Keratinocyte (primary cell): ENCODE measurements at regions not wholly inside any gene's neighbourhood (a gene's known extent, or its start where the extent isn't known, plus 50 kb on each side); places are given as distances from the start of the nearest gene placed in this dataset.

Source experiments
- CTCF ChIP-seq, 3 experiments: IDR thresholded peaks in 1 of 3; conservative IDR thresholded peaks in 1 of 3; optimal IDR thresholded peaks in 1 of 3; 2 replicates in 2 of 3; 3 replicates in 1 of 3; pipeline versions ENCODE3 to v1.5.1; 2011; ENCODE audit warnings: low read length in 3 of 3, mild to moderate bottlenecking in 3 of 3, moderate library complexity in 2 of 3, control low read depth in 1 of 3, inconsistent platforms in 1 of 3; ENCODE audit not compliant: insufficient read depth in 2 of 3; ENCODE audit errors: extremely low read depth in 1 of 3
- EZH2 ChIP-seq: IDR thresholded peaks from one replicate; pipeline ENCODE4 v1.6.1; 2012; ENCODE audit warnings: inconsistent platforms, mild to moderate bottlenecking, low read length, moderate library complexity

- TF ChIP-seq CTCF (optimal IDR thresholded peaks at IDR 0.05 in 1 of 3, IDR thresholded peaks at IDR 0.05 in 1 of 3, conservative IDR thresholded peaks at IDR 0.05 in 1 of 3; ENCODE audit: extremely low read depth in 1 of 3, insufficient read depth in 2 of 3, low read length in 3 of 3): no peak
- no peak for TF ChIP-seq EZH2
Observed at GRCh38 chr1:55302972-55303371, 87.8 kb upstream of the USP24 start.
